Neural cell (in vitro differentiated cells): ENCODE measurements at regions not wholly inside any gene's neighbourhood (a gene's known extent, or its start where the extent isn't known, plus 50 kb on each side); places are given as distances from the start of the nearest gene placed in this dataset.

Source experiments
- EP300 ChIP-seq: fragments of 450-650 bp; conservative IDR thresholded peaks from 2 replicates; pipeline ENCODE4 v1.6.1; 2014; ENCODE audit warnings: antibody characterized with exemption, mild to moderate bottlenecking, moderate library complexity; ENCODE audit not compliant: poor library complexity, severe bottlenecking
- EZH2 ChIP-seq: fragments of 200-600, 300-800 bp; shearing (Covaris generic), sonication (generic); IDR thresholded peaks from 2 replicates; pipeline ENCODE4 v1.6.1; 2014; ENCODE audit warnings: antibody characterized with exemption, low read length, borderline replicate concordance, mild to moderate bottlenecking; ENCODE audit not compliant: insufficient read depth, poor library complexity, severe bottlenecking
- MXI1 ChIP-seq: fragments of 450-650 bp; conservative IDR thresholded peaks from 2 replicates; pipeline ENCODE4 v1.6.1; 2014; ENCODE audit warnings: antibody characterized with exemption, mild to moderate bottlenecking; ENCODE audit not compliant: poor library complexity, severe bottlenecking
- POLR2AphosphoS5 ChIP-seq: IDR thresholded peaks from 2 replicates; pipeline ENCODE4 v1.6.1; 2012
- RAD21 ChIP-seq: fragments of 450-650 bp; conservative IDR thresholded peaks from 2 replicates; pipeline ENCODE4 v1.6.1; 2014; ENCODE audit warnings: antibody characterized with exemption, mild to moderate bottlenecking, moderate library complexity
- SMC3 ChIP-seq: fragments of 450-650 bp; conservative IDR thresholded peaks from 2 replicates; pipeline ENCODE4 v1.6.1; 2014; ENCODE audit warnings: antibody characterized with exemption, mild to moderate bottlenecking, moderate library complexity; ENCODE audit not compliant: poor library complexity
- TAF1 ChIP-seq: IDR thresholded peaks from 2 replicates; pipeline ENCODE4 v1.6.1; 2012; ENCODE audit warnings: low read depth
- TF ChIP-seq, protein P1 (sequence below): fragments of 450-650 bp; IDR thresholded peaks from 2 replicates; pipeline ENCODE4 v1.5.1; 2014; ENCODE audit warnings: antibody characterized with exemption, mild to moderate bottlenecking, moderate library complexity; ENCODE audit not compliant: poor library complexity, severe bottlenecking

GRCh38 chr1:67958472-67958871 lies 92.0 kb downstream of the DIRAS3 start:
- TF ChIP-seq, protein P1, sequence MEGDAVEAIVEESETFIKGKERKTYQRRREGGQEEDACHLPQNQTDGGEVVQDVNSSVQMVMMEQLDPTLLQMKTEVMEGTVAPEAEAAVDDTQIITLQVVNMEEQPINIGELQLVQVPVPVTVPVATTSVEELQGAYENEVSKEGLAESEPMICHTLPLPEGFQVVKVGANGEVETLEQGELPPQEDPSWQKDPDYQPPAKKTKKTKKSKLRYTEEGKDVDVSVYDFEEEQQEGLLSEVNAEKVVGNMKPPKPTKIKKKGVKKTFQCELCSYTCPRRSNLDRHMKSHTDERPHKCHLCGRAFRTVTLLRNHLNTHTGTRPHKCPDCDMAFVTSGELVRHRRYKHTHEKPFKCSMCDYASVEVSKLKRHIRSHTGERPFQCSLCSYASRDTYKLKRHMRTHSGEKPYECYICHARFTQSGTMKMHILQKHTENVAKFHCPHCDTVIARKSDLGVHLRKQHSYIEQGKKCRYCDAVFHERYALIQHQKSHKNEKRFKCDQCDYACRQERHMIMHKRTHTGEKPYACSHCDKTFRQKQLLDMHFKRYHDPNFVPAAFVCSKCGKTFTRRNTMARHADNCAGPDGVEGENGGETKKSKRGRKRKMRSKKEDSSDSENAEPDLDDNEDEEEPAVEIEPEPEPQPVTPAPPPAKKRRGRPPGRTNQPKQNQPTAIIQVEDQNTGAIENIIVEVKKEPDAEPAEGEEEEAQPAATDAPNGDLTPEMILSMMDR = no peak
- TF ChIP-seq SMC3 (no peak), EZH2 (no peak), EP300 (no peak), POLR2AphosphoS5 (no peak), RAD21 (no peak), MXI1 (no peak), TAF1 (no peak)
